ENCODE measurements at regions not wholly inside any gene's neighbourhood (a gene's known extent, or its start where the extent isn't known, plus 50 kb on each side); places are given as distances from the start of the nearest gene placed in this dataset.

- H3K4me3 ChIP-seq, result no peak overlapping the region
- WGBS, 3 donors, result 83 to 90% (median 85%) methylated on average over 9 of the region's 9 CpGs
- ATAC-seq (no peak), DNase-seq (no peak)
- intact Hi-C loops (cut with DNase I), result no loop called here
- no peaks in the 10 kb centered on the region for H3K9me3 ChIP-seq
- H3K36me3 ChIP-seq (ENCODE audit: insufficient read depth in 1 of 2, low read depth in 1 of 2), result no peaks in the 10 kb centered on the region
- TF ChIP-seq CTCF (IDR thresholded peaks at IDR 0.05), result no peak
- no peak overlapping the region for H3K27ac ChIP-seq
- no peaks in the 10 kb centered on the region for H3K4me1 ChIP-seq
- no peaks in the 10 kb centered on the region for H3K27me3 ChIP-seq (ENCODE audit: insufficient read depth in 3 of 3, low read length in 2 of 3)
Observed at GRCh38 chr18:73274812-73275621, 407.2 kb upstream of the NETO1 start.

GRCh38 chr18:73270920-73271634 is 403.3 kb upstream of the NETO1 start:
- no peaks in the 10 kb centered on the region for H3K4me1 ChIP-seq
- no peak overlapping the region for H3K4me3 ChIP-seq
- no peak overlapping the region for H3K27ac ChIP-seq
- WGBS, 3 donors, result 60 to 61% (median 60%) methylated on average over 10 of the region's 10 CpGs
- no peaks in the 10 kb centered on the region for H3K27me3 ChIP-seq (ENCODE audit: insufficient read depth in 3 of 3, low read length in 2 of 3)
- intact Hi-C loops (cut with DNase I), result no loop called here
- H3K9me3 ChIP-seq, result no peaks in the 10 kb centered on the region
- TF ChIP-seq CTCF (IDR thresholded peaks at IDR 0.05), result no peak
- no peak for ATAC-seq
- no peak for DNase-seq
- no peaks in the 10 kb centered on the region for H3K36me3 ChIP-seq (ENCODE audit: insufficient read depth in 1 of 2, low read depth in 1 of 2)

GRCh38 chr18:73264562-73264921 is 396.8 kb upstream of the NETO1 start:
- no peak for DNase-seq
- intact Hi-C loops (cut with DNase I), result no loop called here
- Histone ChIP-seq H3K36me3 (ENCODE audit: insufficient read depth in 1 of 2, low read depth in 1 of 2) (no peaks in the 10 kb centered on the region), H3K9me3 (no peaks in the 10 kb centered on the region), H3K4me1 (no peaks in the 10 kb centered on the region), H3K27ac (no peak overlapping the region), H3K4me3 (no peak overlapping the region), H3K27me3 (ENCODE audit: insufficient read depth in 3 of 3, low read length in 2 of 3) (no peaks in the 10 kb centered on the region)
- WGBS, 3 donors, result 66 to 84% (median 70%) methylated on average over 4 of the region's 5 CpGs
- ATAC-seq, result no peak
- TF ChIP-seq CTCF (IDR thresholded peaks at IDR 0.05), result no peak

- intact Hi-C loops (cut with DNase I), result no loop called here
- DNase-seq (no peak), ATAC-seq (no peak)
- Histone ChIP-seq H3K27me3 (ENCODE audit: insufficient read depth in 3 of 3, low read length in 2 of 3) (no peaks in the 10 kb centered on the region), H3K4me3 (no peak overlapping the region), H3K36me3 (ENCODE audit: insufficient read depth in 1 of 2, low read depth in 1 of 2) (no peaks in the 10 kb centered on the region), H3K4me1 (no peaks in the 10 kb centered on the region), H3K9me3 (no peaks in the 10 kb centered on the region), H3K27ac (no peak overlapping the region)
- WGBS, 3 donors, result 87 to 88% (median 88%) methylated on average over 1 of the region's 1 CpG
- no peak for TF ChIP-seq CTCF (IDR thresholded peaks at IDR 0.05)
Observed at GRCh38 chr18:73261923-73262322, 394.1 kb upstream of the NETO1 start.
